ENCODE measurements at regions not wholly inside any gene's neighbourhood (a gene's known extent, or its start where the extent isn't known, plus 50 kb on each side); places are given as distances from the start of the nearest gene placed in this dataset.

GRCh38 chr10:93221521-93221920, 147.8 kb downstream of the CYP26A1 start:
- TF ChIP-seq CTCF (optimal IDR thresholded peaks at IDR 0.05 in 1 of 3, IDR thresholded peaks at IDR 0.05 in 1 of 3, conservative IDR thresholded peaks at IDR 0.05 in 1 of 3; ENCODE audit: extremely low read depth in 1 of 3, insufficient read depth in 2 of 3, low read length in 3 of 3) (no peak), EZH2 (IDR thresholded peaks at IDR 0.05; ENCODE audit: low read length) (no peak)

Data from keratinocyte (primary cell).